Cardiac fibroblast (primary cell): ENCODE measurements at regions not wholly inside any gene's neighbourhood (a gene's known extent, or its start where the extent isn't known, plus 50 kb on each side); places are given as distances from the start of the nearest gene placed in this dataset.

Source experiments
- DNase-seq, 2 donors: peaks; one replicate each; pipeline versions ENCODE4 v3.0.0 to v3.0.0-alpha.2; 2010; ENCODE audit warnings: low read depth in 2 of 2
- H3K4me3 ChIP-seq, 2 donors: replicated peaks in 1 of 2; 1 replicate in 1 of 2; 2 replicates in 1 of 2; pipeline ENCODE4 v1.5.1; 2011; ENCODE audit warnings: low read depth in 2 of 2, low read length in 2 of 2, mild to moderate bottlenecking in 2 of 2, moderate library complexity in 1 of 2
- CTCF ChIP-seq: IDR thresholded peaks from one replicate; pipeline ENCODE4 v1.5.1; 2011; ENCODE audit warnings: low read depth, mild to moderate bottlenecking, low read length, inconsistent platforms

- no peak overlapping the region for H3K4me3 ChIP-seq
- TF ChIP-seq CTCF: no peak
- no peak for DNase-seq
Measured at GRCh38 chr2:161522796-161523195, 101.4 kb upstream of the SLC4A10 start.

DNA sequence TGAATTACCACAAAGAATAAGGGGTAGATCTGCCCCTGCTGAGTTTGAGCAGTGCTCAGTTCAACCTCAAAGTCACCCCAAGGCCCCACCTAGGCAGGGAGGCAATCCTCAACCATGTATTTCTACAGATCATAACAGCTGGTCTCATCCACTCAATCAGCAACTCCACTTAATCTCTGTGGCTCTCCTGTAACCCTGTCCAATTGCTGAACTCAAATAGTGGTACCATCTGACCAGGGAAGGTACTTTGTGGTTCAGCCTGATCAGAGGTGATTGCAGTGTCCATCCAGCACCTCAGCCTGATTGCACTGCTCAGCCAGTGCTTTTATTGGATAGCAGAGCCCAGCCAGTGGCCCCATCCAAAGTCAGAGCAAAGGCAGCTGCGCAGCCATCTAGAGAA, 91.0 kb upstream of the SLC4A10 start:
- DNase-seq: no peak
- no peak overlapping the region for H3K4me3 ChIP-seq
- no peak for TF ChIP-seq CTCF

DNA sequence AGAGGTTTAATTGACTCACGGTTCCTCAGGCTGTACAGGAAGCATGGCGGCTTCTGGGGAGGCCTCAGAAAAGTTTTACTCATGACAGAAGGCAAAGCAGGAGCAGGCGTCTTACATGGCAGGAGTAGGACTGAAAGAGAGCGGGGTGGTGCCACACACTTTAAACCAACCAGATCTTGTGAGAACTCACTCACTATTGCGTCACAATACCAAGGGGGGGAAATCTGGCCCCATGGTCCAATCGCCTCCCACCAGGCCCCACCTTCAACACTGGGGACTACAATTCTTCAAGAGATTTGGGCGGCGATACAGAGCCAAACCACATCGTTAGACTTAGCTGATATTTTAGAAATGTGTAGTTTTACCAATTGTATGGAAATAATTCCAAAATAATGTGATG, 77.6 kb upstream of the SLC4A10 start:
- DNase-seq: no peak
- TF ChIP-seq CTCF: no peak
- no peak overlapping the region for H3K4me3 ChIP-seq

DNA sequence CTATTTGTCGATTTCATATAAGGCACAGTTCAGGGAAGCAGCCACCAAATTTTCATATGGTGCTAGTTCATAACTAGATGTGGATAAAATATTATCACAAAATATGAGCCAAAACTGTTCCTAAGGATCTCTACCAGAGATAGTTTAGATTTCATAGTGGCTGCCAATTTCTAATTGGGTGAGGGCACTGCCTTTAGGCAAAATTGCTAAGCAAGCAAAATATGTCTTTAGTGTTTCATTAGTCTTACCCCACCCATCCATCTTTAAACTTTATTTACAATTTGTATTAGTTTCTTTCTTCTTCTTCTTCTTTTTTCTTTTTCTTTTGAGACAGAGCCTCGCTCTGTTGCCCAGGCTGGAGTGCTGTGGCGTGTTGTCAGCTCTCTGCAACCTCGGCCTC, 77.1 kb upstream of the SLC4A10 start:
- H3K4me3 ChIP-seq: no peak overlapping the region
- TF ChIP-seq CTCF: no peak
- no peak for DNase-seq

GRCh38 chr2:161552015-161552414, 72.2 kb upstream of the SLC4A10 start:
- DNase-seq: peak in 1 of 2 donors; percentile 2
- H3K4me3 ChIP-seq: no peak overlapping the region
- TF ChIP-seq CTCF: no peak

DNA sequence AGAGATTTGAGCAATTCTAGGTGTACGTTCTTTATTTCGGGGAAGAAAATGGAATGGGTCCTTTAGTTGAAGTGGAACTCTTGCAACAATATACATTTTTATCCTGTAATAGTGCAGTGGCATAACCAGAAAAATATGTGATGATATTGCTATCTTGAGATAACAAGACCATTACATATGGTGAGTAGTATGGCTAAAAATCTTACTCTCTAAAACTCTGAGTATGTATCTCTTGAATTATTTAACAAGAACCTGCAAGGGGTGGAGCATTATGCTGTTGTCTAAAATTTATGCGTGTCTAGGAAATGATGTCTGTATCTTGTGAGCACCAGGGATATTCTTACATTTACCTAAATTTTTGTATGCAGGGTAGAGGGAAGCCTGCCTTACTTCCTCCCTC, 68.4 kb upstream of the SLC4A10 start:
- H3K4me3 ChIP-seq: no peak overlapping the region
- no peak for DNase-seq
- TF ChIP-seq CTCF: no peak

DNA sequence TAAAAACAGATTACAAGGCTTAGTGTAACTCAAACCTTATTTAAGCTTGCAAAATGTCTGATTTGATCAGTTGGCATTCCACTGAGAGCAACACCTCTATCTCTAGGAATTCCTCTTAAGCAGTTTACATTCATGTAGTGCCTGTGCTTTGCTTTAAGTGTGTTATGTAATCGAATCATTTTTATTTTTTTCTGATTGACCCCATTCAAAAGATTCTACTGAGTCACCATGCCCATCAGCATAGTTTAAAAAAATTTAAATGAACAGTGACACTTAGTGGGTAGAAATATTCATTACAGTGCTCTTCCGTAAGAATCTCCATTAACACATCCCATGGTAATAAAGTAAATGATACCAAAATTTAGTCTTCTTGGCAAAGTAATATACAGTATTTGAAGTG, 67.8 kb upstream of the SLC4A10 start:
- DNase-seq: peak in 1 of 2 donors; percentile 6
- no peak overlapping the region for H3K4me3 ChIP-seq
- no peak for TF ChIP-seq CTCF
